HepG2 (cell line): ENCODE measurements at regions not wholly inside any gene's neighbourhood (a gene's known extent, or its start where the extent isn't known, plus 50 kb on each side); places are given as distances from the start of the nearest gene placed in this dataset.
A peak's percentile ranks its signal among the peaks of the same experiment; 100 is the strongest.

Source experiments
- ATAC-seq: fragments of 200-7000 bp; cut with Tn5 transposase; 3 replicates; pipeline ENCODE4 v1.9.1; 2020; ENCODE audit warnings: mild to moderate bottlenecking, moderate library complexity
- BruUV-seq: library from RNA; stranded (reverse); fragments of 400-500 nt; replicated peaks from 2 replicates; lab custom pipeline; 2021; lab: Mats Ljungman, UMichigan
- CTCF ChIA-PET: fragments of 300-600 bp; formaldehyde crosslinking; extraction: SDS; loops from one replicate; lab custom pipeline; 2021; ENCODE audit warnings: low total read pairs, inconsistent platforms, low intra/inter-chr PET ratio; lab: Yijun Ruan, JAX
- POLR2A ChIA-PET: fragments of 350-600 bp; sonication (Branson Sonifier 250); formaldehyde crosslinking; loops from one replicate; lab custom pipeline; 2020; ENCODE audit warnings: antibody characterized with exemption, inconsistent platforms; lab: Yijun Ruan, JAX
- DNase-seq: peaks from one replicate; pipeline ENCODE4 v3.0.0-alpha.2; 2015; ENCODE audit warnings: low spot score
- FAIRE-seq: peaks from 3 replicates; lab custom pipeline; 2011; peaks lifted over from hg19 to GRCh38; lab: Jason Lieb, UNC
- H2AFZ ChIP-seq: one replicate; pipeline ENCODE4 v1.6.1; 2011; ENCODE audit warnings: low read length, inconsistent platforms
- H3K27ac ChIP-seq: fragments of 300-600 bp; 3 replicates; pipeline ENCODE4 v1.8.0; 2011; ENCODE audit warnings: mixed run types, mild to moderate bottlenecking, mixed read lengths, low read length, inconsistent platforms; ENCODE audit not compliant: insufficient read depth; ENCODE audit errors: extremely low read length
- H3K27me3 ChIP-seq, 2 experiments: fragments of 200-600 bp in 1 of 2; 2 replicates in 1 of 2; 3 replicates in 1 of 2; pipeline versions ENCODE4 v1.6.0 to v1.8.0; 2011; ENCODE audit warnings: low read length in 2 of 2, mild to moderate bottlenecking in 2 of 2, moderate library complexity in 2 of 2, inconsistent platforms in 1 of 2; ENCODE audit not compliant: insufficient read depth in 2 of 2, control insufficient read depth in 1 of 2
- H3K36me3 ChIP-seq, 2 experiments: fragments of 200-600 bp in 1 of 2; replicated peaks in 1 of 2; 2 replicates in 1 of 2; 3 replicates in 1 of 2; pipeline versions ENCODE4 v1.5.1 to v1.8.0; 2011; ENCODE audit warnings: low read length in 2 of 2, inconsistent platforms in 1 of 2; ENCODE audit not compliant: insufficient read depth in 2 of 2, control insufficient read depth in 1 of 2
- H3K4me1 ChIP-seq: 2 replicates; pipeline ENCODE4 v1.5.1; 2012; ENCODE audit warnings: low read length, inconsistent platforms; ENCODE audit not compliant: insufficient read depth
- H3K4me2 ChIP-seq: 2 replicates; pipeline ENCODE4 v1.6.0; 2011; ENCODE audit warnings: low read depth, low read length, inconsistent platforms
- H3K4me3 ChIP-seq, 3 experiments: fragments of 200-600 bp in 1 of 3; sonication (generic), shearing (Covaris generic) in 1 of 3; replicated peaks in 1 of 3; 2 replicates each; pipeline ENCODE4 v1.5.1; 2011 to 2016; ENCODE audit warnings: low read length in 3 of 3, inconsistent platforms in 2 of 3, low read depth in 2 of 3, mild to moderate bottlenecking in 2 of 3, control low read depth in 1 of 3, mixed read lengths in 1 of 3; ENCODE audit not compliant: insufficient read depth in 1 of 3
- H3K79me2 ChIP-seq: one replicate; pipeline ENCODE4 v1.6.1; 2011; ENCODE audit warnings: low read length, inconsistent platforms; ENCODE audit not compliant: insufficient read depth
- H3K9ac ChIP-seq: 2 replicates; pipeline ENCODE4 v1.6.0; 2011; ENCODE audit warnings: mild to moderate bottlenecking, low read depth, low read length, inconsistent platforms; ENCODE audit not compliant: insufficient read depth
- H3K9me3 ChIP-seq: 2 replicates; pipeline ENCODE4 v1.5.1; 2012; ENCODE audit warnings: mild to moderate bottlenecking, low read length
- H4K20me1 ChIP-seq: 2 replicates; pipeline ENCODE4 v1.6.0; 2011; ENCODE audit warnings: inconsistent platforms, mild to moderate bottlenecking, low read length, moderate library complexity; ENCODE audit not compliant: insufficient read depth
- BHLHE40 ChIP-seq: IDR thresholded peaks from 2 replicates; pipeline ENCODE4 v1.6.1; 2011; ENCODE audit warnings: low read length, improper control_type of control experiment
- ISL2 ChIP-seq: sonication (generic); formaldehyde crosslinking; IDR thresholded peaks from 2 replicates; pipeline ENCODE4 v1.5.0; 2020; ENCODE audit warnings: missing genetic modification reagents
- NFYC ChIP-seq: IDR thresholded peaks from 2 replicates; pipeline ENCODE4 v1.6.1; 2016; ENCODE audit warnings: missing genetic modification reagents, missing compliant biosample characterization
- PAF1 ChIP-seq: IDR thresholded peaks from 2 replicates; pipeline ENCODE4 v1.6.1; 2016; ENCODE audit warnings: missing genetic modification reagents, missing compliant biosample characterization
- POLR2G ChIP-seq: fragments of 200-400 bp; formaldehyde crosslinking; IDR thresholded peaks from 2 replicates; pipeline ENCODE4 v1.6.1; 2018; ENCODE audit warnings: mild to moderate bottlenecking, low read depth, low read length, moderate library complexity
- RFX5 ChIP-seq: IDR thresholded peaks from 2 replicates; pipeline ENCODE4 v1.6.1; 2011; ENCODE audit warnings: low read depth, low read length, improper control_type of control experiment
- SALL1 ChIP-seq: sonication (generic); formaldehyde crosslinking; IDR thresholded peaks from 2 replicates; pipeline ENCODE4 v1.8.0; 2022; ENCODE audit warnings: mild to moderate bottlenecking, missing genetic modification reagents
- SRY ChIP-seq: sonication (generic); formaldehyde crosslinking; IDR thresholded peaks from 2 replicates; pipeline ENCODE4 v1.8.0; 2022; ENCODE audit warnings: mild to moderate bottlenecking, missing genetic modification reagents
- TEAD2 ChIP-seq: sonication (generic); formaldehyde crosslinking; IDR thresholded peaks from 2 replicates; pipeline ENCODE4 v1.9.0; 2021; ENCODE audit warnings: missing genetic modification reagents
- YEATS4 ChIP-seq: sonication (generic); formaldehyde crosslinking; IDR thresholded peaks from 2 replicates; pipeline ENCODE4 v1.4.0; 2020; ENCODE audit warnings: missing genetic modification reagents, borderline replicate concordance
- ZNF317 ChIP-seq: sonication (generic); formaldehyde crosslinking; IDR thresholded peaks from 2 replicates; pipeline ENCODE4 v1.5.0; 2020; ENCODE audit warnings: mild to moderate bottlenecking, missing genetic modification reagents
- ZNF318 ChIP-seq: sonication (generic); formaldehyde crosslinking; IDR thresholded peaks from 2 replicates; pipeline ENCODE4 v1.4.0; 2020; ENCODE audit warnings: mild to moderate bottlenecking, missing genetic modification reagents
- ZNF451 ChIP-seq: sonication (generic); formaldehyde crosslinking; IDR thresholded peaks from 2 replicates; pipeline ENCODE4 v1.5.0; 2020; ENCODE audit warnings: mild to moderate bottlenecking, missing genetic modification reagents
- ZNF652 ChIP-seq: IDR thresholded peaks from 2 replicates; pipeline ENCODE4 v1.6.1; 2016; ENCODE audit warnings: low read depth, borderline replicate concordance
- ZNF773 ChIP-seq: sonication (generic); formaldehyde crosslinking; IDR thresholded peaks from 2 replicates; pipeline ENCODE4 v1.4.0; 2020; ENCODE audit warnings: missing genetic modification reagents, borderline replicate concordance
- ZNF788 ChIP-seq: sonication (generic); formaldehyde crosslinking; IDR thresholded peaks from 2 replicates; pipeline ENCODE4 v1.5.0; 2020; ENCODE audit warnings: mild to moderate bottlenecking, missing genetic modification reagents, borderline replicate concordance
- WGBS: methylation state at CpG from one replicate; pipeline ENCODE4 v1.1.6; 2017; ENCODE audit warnings: low lambda C conversion rate; 5-methylcytosine and 5-hydroxymethylcytosine counted together
- in situ Hi-C: cut with HindIII; loops from 2 replicates; pipeline ENCODE4 v1.10.0; 2017; ENCODE audit warnings: low pct_unique_long_range_greater_than_20kb; ENCODE audit not compliant: extremely low pct_ligation_motif_present
- intact Hi-C: fragments of 100-400 bp; cut with micrococcal nuclease; formaldehyde crosslinking; loops from one replicate; pipeline ENCODE4 v1.10.0; 2022; ENCODE audit not compliant: unreplicated experiment

GRCh38 chr15:62344806-62345539 is 179.9 kb upstream of the C2CD4B start:
- Histone ChIP-seq H3K79me2 (no peaks in the 10 kb centered on the region), H3K9ac (no peak overlapping the region), H2AFZ (no peak overlapping the region), H4K20me1 (no peaks in the 10 kb centered on the region), H3K4me1 (no peaks in the 10 kb centered on the region), H3K27ac (no peak overlapping the region), H3K4me2 (peak overlapping the region; percentile 67), H3K9me3 (no peaks in the 10 kb centered on the region), H3K36me3 (no peaks in the 10 kb centered on the region), H3K27me3 (peaks cover 0 to 5% of the 10 kb centered on the region in 2 experiments; a peak in 2 of 5 replicates), H3K4me3 (peak overlapping the region in 2 of 3 experiments; percentile 31 to 60; a peak in 1 of 6 replicates)
- POLR2A ChIA-PET: no interaction called here
- BruUV-seq: no TSS peak
- intact Hi-C loops: no loop called here
- peak; percentile 90 for FAIRE-seq
- ATAC-seq: peak; percentile 98
- CTCF ChIA-PET: interaction anchor here (0.6 to 1.3 kb wide), 2 partner anchors 304 to 398 kb away, joined by 3 read pairs; no protein-coding TSS in a partner anchor
- 12% methylated on average over 21 of the region's 21 CpGs for WGBS
- in situ Hi-C loops: no loop called here
- DNase-seq: peak; percentile 77
- TF ChIP-seq BHLHE40 (peak; percentile 52), RFX5 (no peak), ZNF652 (CRISPR knock-in tag) (no peak), SRY (no peak), SALL1 (CRISPR knock-in tag) (peak; percentile 54; the same call in 1 of the 2 replicates), TEAD2 (no peak), ZNF318 (CRISPR knock-in tag) (no peak), NFYC (CRISPR knock-in tag) (no peak), ZNF451 (CRISPR knock-in tag) (no peak), POLR2G (no peak), ZNF317 (no peak), YEATS4 (CRISPR knock-in tag) (no peak), PAF1 (no peak), ISL2 (CRISPR knock-in tag) (no peak), ZNF788 (no peak), ZNF773 (no peak)
